Body of pancreas (tissue), 4 donors: ENCODE measurements at regions not wholly inside any gene's neighbourhood (a gene's known extent, or its start where the extent isn't known, plus 50 kb on each side); places are given as distances from the start of the nearest gene placed in this dataset.

ENCODE experiments used
- POLR2A ChIP-seq, 3 donors: fragments of 450-650 bp; IDR thresholded peaks; one replicate each; pipeline ENCODE4 v1.6.1; 2016; ENCODE audit warnings: antibody characterized with exemption in 3 of 3, mild to moderate bottlenecking in 2 of 3
- TF ChIP-seq, protein P1 (sequence below), 7 experiments: fragments of 450-650 bp in 4 of 7; fragments of 200-600 bp in 3 of 7; sonication (generic) in 3 of 7; IDR thresholded peaks; one replicate each; pipeline ENCODE4 v1.5.1; 2016 to 2019; ENCODE audit warnings: antibody characterized with exemption in 7 of 7

DNA sequence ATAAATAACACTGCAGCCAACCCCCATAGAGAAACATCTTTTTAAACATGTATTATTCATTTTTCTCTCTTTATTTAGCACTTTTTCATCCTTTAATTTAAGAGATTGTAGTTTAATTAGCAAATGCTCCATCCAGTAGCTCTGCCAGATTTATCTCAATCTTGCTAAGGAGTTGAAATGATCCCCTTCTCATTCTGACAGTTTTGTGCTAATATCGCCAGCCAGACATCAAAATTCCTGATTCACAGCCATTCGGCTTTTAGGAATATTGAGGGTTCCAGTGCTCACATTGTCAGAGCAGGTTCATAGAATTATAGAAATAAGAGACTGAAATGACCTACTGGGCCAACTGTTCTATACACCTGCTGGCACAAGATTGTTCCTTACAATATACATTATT is 77.8 kb downstream of the CASP12 start:
- TF ChIP-seq, protein P1, sequence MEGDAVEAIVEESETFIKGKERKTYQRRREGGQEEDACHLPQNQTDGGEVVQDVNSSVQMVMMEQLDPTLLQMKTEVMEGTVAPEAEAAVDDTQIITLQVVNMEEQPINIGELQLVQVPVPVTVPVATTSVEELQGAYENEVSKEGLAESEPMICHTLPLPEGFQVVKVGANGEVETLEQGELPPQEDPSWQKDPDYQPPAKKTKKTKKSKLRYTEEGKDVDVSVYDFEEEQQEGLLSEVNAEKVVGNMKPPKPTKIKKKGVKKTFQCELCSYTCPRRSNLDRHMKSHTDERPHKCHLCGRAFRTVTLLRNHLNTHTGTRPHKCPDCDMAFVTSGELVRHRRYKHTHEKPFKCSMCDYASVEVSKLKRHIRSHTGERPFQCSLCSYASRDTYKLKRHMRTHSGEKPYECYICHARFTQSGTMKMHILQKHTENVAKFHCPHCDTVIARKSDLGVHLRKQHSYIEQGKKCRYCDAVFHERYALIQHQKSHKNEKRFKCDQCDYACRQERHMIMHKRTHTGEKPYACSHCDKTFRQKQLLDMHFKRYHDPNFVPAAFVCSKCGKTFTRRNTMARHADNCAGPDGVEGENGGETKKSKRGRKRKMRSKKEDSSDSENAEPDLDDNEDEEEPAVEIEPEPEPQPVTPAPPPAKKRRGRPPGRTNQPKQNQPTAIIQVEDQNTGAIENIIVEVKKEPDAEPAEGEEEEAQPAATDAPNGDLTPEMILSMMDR (IDR thresholded peaks at IDR 0.05), result no peak
- TF ChIP-seq POLR2A (IDR thresholded peaks at IDR 0.05), result no peak
